Epithelial cell of proximal tubule (primary cell): ENCODE measurements at regions not wholly inside any gene's neighbourhood (a gene's known extent, or its start where the extent isn't known, plus 50 kb on each side); places are given as distances from the start of the nearest gene placed in this dataset.

ENCODE experiments used
- DNase-seq: peaks from one replicate; pipeline ENCODE4 v3.0.0-alpha.2; 2011; ENCODE audit warnings: low read depth
- H3K4me3 ChIP-seq: 2 replicates; pipeline ENCODE4 v1.5.1; 2011; ENCODE audit warnings: low read depth, mild to moderate bottlenecking, low read length
- CTCF ChIP-seq: conservative IDR thresholded peaks from 2 replicates; pipeline ENCODE4 v1.5.1; 2012; ENCODE audit warnings: low read depth, mild to moderate bottlenecking, low read length

GRCh38 chr3:68009900-68010299, 355.5 kb upstream of the SUCLG2 start:
- no peak for TF ChIP-seq CTCF
- no peak overlapping the region for H3K4me3 ChIP-seq
- no peak for DNase-seq

GRCh38 chr3:68007621-68008226, 353.3 kb upstream of the SUCLG2 start:
- TF ChIP-seq CTCF: no peak
- no peak for DNase-seq

GRCh38 chr3:68006646-68007045, 352.2 kb upstream of the SUCLG2 start:
- H3K4me3 ChIP-seq: no peak overlapping the region
- no peak for TF ChIP-seq CTCF
- no peak for DNase-seq

More at GRCh38 chr3:68007621-68008226, 353.3 kb upstream of the SUCLG2 start:
- peak overlapping the region; percentile 44 for H3K4me3 ChIP-seq

- no peak overlapping the region for H3K4me3 ChIP-seq
- no peak for TF ChIP-seq CTCF
These were observed 349.7 kb upstream of the SUCLG2 start for GRCh38 chr3:68004091-68004490.

GRCh38 chr3:67998281-67998680, 343.9 kb upstream of the SUCLG2 start:
- no peak for TF ChIP-seq CTCF
- no peak for DNase-seq
- no peak overlapping the region for H3K4me3 ChIP-seq

More at GRCh38 chr3:68004091-68004490, 349.7 kb upstream of the SUCLG2 start:
- no peak for DNase-seq

GRCh38 chr3:67995206-67995605, 340.8 kb upstream of the SUCLG2 start:
- TF ChIP-seq CTCF: no peak
- no peak overlapping the region for H3K4me3 ChIP-seq
- DNase-seq: no peak

- no peak for TF ChIP-seq CTCF
- DNase-seq: no peak
- no peak overlapping the region for H3K4me3 ChIP-seq
These were observed 332.3 kb upstream of the SUCLG2 start for GRCh38 chr3:67986706-67987105.
